ENCODE measurements at regions not wholly inside any gene's neighbourhood (a gene's known extent, or its start where the extent isn't known, plus 50 kb on each side); places are given as distances from the start of the nearest gene placed in this dataset.

DNA sequence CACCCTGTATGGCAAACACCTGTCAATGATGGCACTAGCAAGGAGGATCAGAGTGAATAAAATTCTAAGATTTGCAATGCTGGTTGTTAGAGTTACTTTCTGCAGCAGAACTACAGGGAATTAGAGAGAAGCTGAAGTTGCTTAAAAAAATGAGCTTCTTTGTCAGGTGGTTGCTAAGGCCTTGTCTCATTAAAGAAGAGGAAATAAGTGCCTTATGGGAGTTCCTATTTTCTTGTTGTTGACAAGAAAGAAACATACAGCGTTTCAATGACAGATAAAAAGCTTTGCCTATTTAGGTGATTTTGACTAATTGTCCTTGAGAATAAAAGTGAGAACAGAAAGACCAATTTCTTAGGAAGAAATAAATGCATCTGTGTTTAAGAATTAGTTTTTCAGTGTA, 106.0 kb upstream of the ARHGAP24 start:
- no peak overlapping the region for H3K27ac ChIP-seq (ENCODE audit: low read depth, low read length)
- DNase-seq (ENCODE audit: low read depth, low spot score), result no peak
- H3K4me3 ChIP-seq (ENCODE audit: low read depth, low read length), result no peak overlapping the region
- TF ChIP-seq CTCF (IDR thresholded peaks at IDR 0.05; ENCODE audit: low read depth, low read length), result no peak
- H3K9me3 ChIP-seq (ENCODE audit: control insufficient read depth, insufficient read depth, low read length), result no peaks in the 10 kb centered on the region
- ChIA-PET CTCF (interaction anchor here (1.0 to 2.8 kb wide), 6 partner anchors 9 to 284 kb away, joined by 3 to 20 read pairs (median 5); no protein-coding TSS in a partner anchor), POLR2A (no interaction called here)
- no peaks in the 10 kb centered on the region for H3K27me3 ChIP-seq (ENCODE audit: control insufficient read depth, insufficient read depth, low read length)

DNA sequence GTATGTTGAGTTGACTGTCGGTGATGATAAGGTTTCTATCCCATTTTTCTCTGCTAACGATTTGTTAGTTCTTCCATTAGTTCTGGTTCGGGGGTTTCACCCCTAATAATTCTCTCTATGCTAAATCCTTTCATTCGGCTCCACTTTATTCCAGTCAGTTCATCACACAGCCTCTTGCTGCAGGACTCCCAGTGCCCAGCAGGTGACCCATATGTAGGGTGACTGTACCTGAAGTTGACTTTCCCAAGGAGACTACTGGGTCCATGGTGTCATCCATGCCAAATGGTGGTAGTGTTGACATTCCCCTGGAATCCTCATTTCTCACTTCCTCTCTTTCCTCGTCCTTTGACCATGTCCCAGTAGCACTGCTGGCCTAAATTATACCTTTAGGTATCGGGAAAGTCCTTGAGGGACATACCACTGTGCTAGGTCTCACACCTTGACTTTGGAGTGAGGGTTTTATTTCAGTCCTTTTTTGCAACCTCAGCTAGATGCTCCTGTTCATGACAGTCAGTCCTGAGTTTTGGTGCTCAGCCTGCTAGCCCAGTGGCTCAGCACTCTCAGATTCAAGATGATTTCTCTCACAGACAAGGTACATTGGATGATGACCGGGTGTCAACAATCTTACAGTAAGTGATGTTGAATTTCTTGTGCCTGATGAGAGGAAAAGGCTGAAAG, 105.1 kb upstream of the ARHGAP24 start:
- ChIA-PET CTCF (interaction anchor here (0.6 to 2.8 kb wide), 7 partner anchors 10 to 285 kb away, joined by 3 to 20 read pairs (median 4); no protein-coding TSS in a partner anchor), POLR2A (no interaction called here)
- Histone ChIP-seq H3K4me3 (ENCODE audit: low read depth, low read length) (no peak overlapping the region), H3K27me3 (ENCODE audit: control insufficient read depth, insufficient read depth, low read length) (no peaks in the 10 kb centered on the region), H3K9me3 (ENCODE audit: control insufficient read depth, insufficient read depth, low read length) (no peaks in the 10 kb centered on the region), H3K27ac (ENCODE audit: low read depth, low read length) (no peak overlapping the region)
- DNase-seq (ENCODE audit: low read depth, low spot score), result no peak
- no peak for TF ChIP-seq CTCF (IDR thresholded peaks at IDR 0.05; ENCODE audit: low read depth, low read length)

DNA sequence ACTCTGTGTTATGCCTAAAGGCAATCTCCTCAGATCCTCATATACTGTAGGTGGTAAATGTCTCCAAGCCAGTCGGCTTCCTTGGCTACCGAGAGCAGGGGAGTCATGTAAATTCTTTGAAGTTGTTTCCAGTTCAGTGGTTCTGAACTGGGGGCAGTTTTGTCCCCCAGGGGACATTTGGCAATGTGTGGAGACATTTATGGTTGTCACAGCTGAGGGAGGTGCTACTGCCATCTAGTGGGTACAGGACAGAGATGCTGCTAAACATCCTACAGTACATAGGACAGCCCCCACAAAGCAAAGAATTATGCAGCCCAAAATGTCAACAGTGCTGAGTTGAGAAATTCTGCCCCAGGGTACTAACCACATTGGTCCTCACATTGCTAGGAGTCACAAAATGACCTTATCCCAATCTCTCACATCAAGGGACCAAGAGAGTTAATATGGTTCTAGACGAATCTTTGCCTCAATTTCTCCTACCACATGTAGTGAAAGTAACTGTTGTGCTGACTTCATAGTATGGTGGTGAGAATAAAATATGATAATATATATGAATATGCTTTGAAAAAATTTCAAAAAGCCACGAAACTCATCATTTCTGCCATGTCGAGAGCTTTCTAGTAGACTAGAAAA, 104.4 kb upstream of the ARHGAP24 start:
- TF ChIP-seq CTCF (IDR thresholded peaks at IDR 0.05; ENCODE audit: low read depth, low read length), result peak; percentile 75
- H3K4me3 ChIP-seq (ENCODE audit: low read depth, low read length), result no peak overlapping the region
- no peaks in the 10 kb centered on the region for H3K27me3 ChIP-seq (ENCODE audit: control insufficient read depth, insufficient read depth, low read length)
- DNase-seq (ENCODE audit: low read depth, low spot score), result no peak
- H3K27ac ChIP-seq (ENCODE audit: low read depth, low read length), result no peak overlapping the region
- CTCF ChIA-PET, result interaction anchor here (0.8 to 2.8 kb wide), 5 partner anchors 8 to 223 kb away, joined by 3 to 20 read pairs (median 5); no protein-coding TSS in a partner anchor
- H3K9me3 ChIP-seq (ENCODE audit: control insufficient read depth, insufficient read depth, low read length), result no peaks in the 10 kb centered on the region
- POLR2A ChIA-PET, result no interaction called here

DNA sequence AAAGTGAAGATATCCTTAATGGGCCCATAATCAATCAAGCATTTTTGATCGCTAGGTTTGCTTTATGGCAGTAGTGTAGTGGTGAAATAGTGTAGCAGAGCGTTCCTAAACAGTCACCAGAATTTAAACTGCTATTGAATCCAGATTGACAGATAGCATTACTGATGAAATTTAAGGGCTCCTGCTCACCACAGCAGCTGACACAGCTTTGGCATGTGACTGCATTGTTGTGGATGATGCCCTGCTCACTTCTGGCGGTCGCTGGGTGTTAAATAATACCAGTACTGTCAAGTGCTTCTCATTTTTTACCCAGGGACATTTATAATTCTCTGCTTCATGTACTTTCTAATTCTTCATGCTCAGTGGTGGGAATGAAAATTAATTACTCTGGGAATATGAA, 102.0 kb upstream of the ARHGAP24 start:
- no peak overlapping the region for H3K4me3 ChIP-seq (ENCODE audit: low read depth, low read length)
- H3K9me3 ChIP-seq (ENCODE audit: control insufficient read depth, insufficient read depth, low read length), result no peaks in the 10 kb centered on the region
- ChIA-PET CTCF (interaction anchor here (0.6 to 0.9 kb wide), 2 partner anchors 633 to 984 kb away, joined by 3 to 6 read pairs; no protein-coding TSS in a partner anchor), POLR2A (no interaction called here)
- no peak for DNase-seq (ENCODE audit: low read depth, low spot score)
- no peak for TF ChIP-seq CTCF (IDR thresholded peaks at IDR 0.05; ENCODE audit: low read depth, low read length)
- H3K27me3 ChIP-seq (ENCODE audit: control insufficient read depth, insufficient read depth, low read length), result no peaks in the 10 kb centered on the region
- no peak overlapping the region for H3K27ac ChIP-seq (ENCODE audit: low read depth, low read length)

DNA sequence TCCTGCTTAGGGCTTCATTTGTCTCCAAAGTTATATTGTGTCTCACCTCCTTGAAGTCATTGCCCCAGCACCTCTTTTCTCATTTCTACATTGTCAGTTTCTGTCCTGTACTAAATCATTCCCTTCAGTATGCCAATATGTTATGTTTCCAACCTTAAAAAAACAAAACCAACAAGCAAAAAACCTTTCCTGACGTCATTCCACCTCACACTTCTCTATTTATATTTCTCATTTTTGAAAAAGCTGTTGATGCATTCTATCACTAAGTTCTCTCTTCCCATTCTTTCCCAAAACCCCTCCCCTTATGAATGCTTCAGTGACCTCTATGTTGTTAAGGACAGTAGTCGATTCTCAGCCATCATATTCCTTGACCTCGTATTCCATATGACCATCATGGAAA, 98.7 kb upstream of the ARHGAP24 start:
- Histone ChIP-seq H3K27ac (ENCODE audit: low read depth, low read length) (no peak overlapping the region), H3K9me3 (ENCODE audit: control insufficient read depth, insufficient read depth, low read length) (no peaks in the 10 kb centered on the region), H3K27me3 (ENCODE audit: control insufficient read depth, insufficient read depth, low read length) (no peaks in the 10 kb centered on the region), H3K4me3 (ENCODE audit: low read depth, low read length) (no peak overlapping the region)
- no peak for TF ChIP-seq CTCF (IDR thresholded peaks at IDR 0.05; ENCODE audit: low read depth, low read length)
- ChIA-PET CTCF (no interaction called here), POLR2A (no interaction called here)
- no peak for DNase-seq (ENCODE audit: low read depth, low spot score)
